T-helper 17 cell (primary cell): ENCODE measurements at regions not wholly inside any gene's neighbourhood (a gene's known extent, or its start where the extent isn't known, plus 50 kb on each side); places are given as distances from the start of the nearest gene placed in this dataset.
"Not testable (repeated sequence)": the region's sequence is repeated elsewhere in the genome, so short reads cannot be mapped to it uniquely, and the experiment has no call there.

Experiments used
- ATAC-seq: fragments of 150-1000 bp; cut with Tn5 transposase; 2 replicates; pipeline ENCODE4 v1.10.0; 2021; ENCODE audit warnings: mild to moderate bottlenecking, moderate library complexity
- DNase-seq, 3 donors: peaks; one replicate each; pipeline versions ENCODE4 v3.0.0 to v3.0.0-alpha.2; 2020 to 2021
- H3K9me3 ChIP-seq: one replicate; pipeline ENCODE4 v1.7.0; 2013; ENCODE audit warnings: low read length, mild to moderate bottlenecking; ENCODE audit not compliant: control insufficient read depth, poor library complexity, severe bottlenecking
- H3K27ac Mint-ChIP-seq: one replicate; pipeline ENCODE4 v1.8.0; 2022; ENCODE audit warnings: mild to moderate bottlenecking, moderate library complexity, mixed read lengths
- H3K27me3 Mint-ChIP-seq: one replicate; pipeline ENCODE4 v1.8.0; 2022; ENCODE audit warnings: mixed read lengths
- H3K36me3 Mint-ChIP-seq: one replicate; pipeline ENCODE4 v1.8.0; 2022; ENCODE audit warnings: low read depth, mixed read lengths
- H3K4me1 Mint-ChIP-seq: one replicate; pipeline ENCODE4 v1.8.0; 2022; ENCODE audit warnings: mild to moderate bottlenecking, mixed read lengths
- H3K4me3 Mint-ChIP-seq: one replicate; pipeline ENCODE4 v1.8.0; 2022; ENCODE audit warnings: mild to moderate bottlenecking, moderate library complexity, mixed read lengths

DNA sequence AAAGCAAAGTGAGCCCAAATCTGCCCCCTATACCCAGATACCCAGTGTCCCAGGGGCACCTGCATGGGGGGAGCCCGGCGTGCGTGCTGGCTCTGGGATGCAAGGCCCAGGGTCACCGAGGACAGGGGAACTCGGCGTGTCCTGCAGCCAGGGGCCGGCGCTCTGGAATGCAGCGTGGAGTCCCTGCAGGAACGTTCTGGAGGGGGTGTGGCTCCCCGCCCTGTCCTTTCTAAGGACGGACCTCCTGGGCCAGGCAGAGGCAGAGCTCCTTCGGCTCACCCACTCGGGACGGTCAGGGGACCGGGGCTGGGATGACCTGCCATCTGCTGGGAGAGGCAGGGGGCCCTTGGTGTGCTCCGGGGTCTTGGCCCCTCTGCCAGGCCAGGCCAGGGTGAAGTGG is 1196.8 kb downstream of the BRD1 start:
- no peaks in the 10 kb centered on the region for H3K9me3 ChIP-seq
- H3K4me3 Mint-ChIP-seq: no peak overlapping the region
- H3K4me1 Mint-ChIP-seq: no peaks in the 10 kb centered on the region
- H3K36me3 Mint-ChIP-seq: no peaks in the 10 kb centered on the region
- no peak overlapping the region for H3K27ac Mint-ChIP-seq
- H3K27me3 Mint-ChIP-seq: peaks cover 13% of the 10 kb centered on the region
- DNase-seq (no peak), ATAC-seq (no peak)

DNA sequence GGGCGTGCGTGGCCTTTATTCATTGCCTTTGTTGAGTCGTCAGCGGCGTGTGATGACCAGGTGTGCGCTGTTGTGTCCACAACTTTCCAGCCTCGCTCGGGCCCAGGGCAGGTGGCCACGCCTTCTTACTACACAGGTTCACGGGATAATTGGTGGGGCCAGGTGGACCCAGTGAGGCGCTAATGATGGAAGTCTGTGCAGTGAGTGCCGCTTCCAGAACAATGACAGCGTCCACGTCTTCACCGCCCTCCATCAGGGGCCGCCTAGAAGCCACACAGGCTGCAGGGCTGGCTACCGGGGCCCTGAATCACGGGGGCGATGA is 1197.3 kb downstream of the BRD1 start:
- no peaks in the 10 kb centered on the region for H3K9me3 ChIP-seq
- no peak overlapping the region for H3K27ac Mint-ChIP-seq
- peaks cover 13% of the 10 kb centered on the region for H3K27me3 Mint-ChIP-seq
- H3K4me1 Mint-ChIP-seq: no peaks in the 10 kb centered on the region
- ATAC-seq (no peak), DNase-seq (no peak)
- H3K4me3 Mint-ChIP-seq: no peak overlapping the region
- no peaks in the 10 kb centered on the region for H3K36me3 Mint-ChIP-seq

DNA sequence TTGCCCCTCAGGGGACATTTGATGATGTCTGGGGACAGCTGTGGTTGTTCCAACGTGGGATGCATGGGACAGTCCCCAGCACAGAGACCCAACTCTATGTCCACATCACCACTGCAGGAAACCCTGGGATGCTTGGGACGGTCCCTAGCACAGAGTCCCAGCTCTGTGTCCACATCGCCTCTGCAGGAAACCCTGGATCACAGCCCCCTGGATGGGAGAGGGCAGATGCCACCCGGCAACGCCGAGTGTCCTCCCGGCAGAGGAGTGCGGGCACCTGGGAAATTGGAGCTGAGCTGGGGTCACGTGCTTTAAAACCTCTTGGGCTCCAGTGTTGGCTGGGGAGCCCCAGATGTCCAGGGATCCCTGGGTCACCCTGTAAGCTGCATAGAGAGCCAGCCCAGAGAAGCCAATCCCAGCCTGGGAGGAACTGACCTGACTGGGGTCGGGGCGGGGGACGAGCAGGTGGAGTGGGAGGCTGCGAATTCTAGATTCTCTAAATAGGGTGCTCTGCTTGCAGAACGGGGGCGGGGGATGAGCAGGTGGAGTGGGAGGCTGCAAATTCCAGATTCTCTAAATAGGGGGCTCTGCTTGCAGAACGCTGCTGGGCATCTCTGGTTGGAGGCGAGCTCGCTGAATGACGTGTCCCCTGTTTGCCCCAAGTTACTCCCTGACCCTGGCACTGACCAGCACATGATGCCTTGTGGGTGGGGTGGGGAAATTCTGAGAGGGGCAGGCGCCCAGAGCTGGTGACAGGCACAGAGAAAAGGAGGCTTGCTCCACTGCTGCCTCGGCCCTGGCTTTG is 1197.8 kb downstream of the BRD1 start:
- Mint-ChIP-seq H3K27me3 (peaks cover 13% of the 10 kb centered on the region), H3K27ac (no peak overlapping the region), H3K4me1 (no peaks in the 10 kb centered on the region), H3K36me3 (no peaks in the 10 kb centered on the region), H3K4me3 (no peak overlapping the region)
- H3K9me3 ChIP-seq: no peaks in the 10 kb centered on the region
- DNase-seq (no peak), ATAC-seq (no peak)

DNA sequence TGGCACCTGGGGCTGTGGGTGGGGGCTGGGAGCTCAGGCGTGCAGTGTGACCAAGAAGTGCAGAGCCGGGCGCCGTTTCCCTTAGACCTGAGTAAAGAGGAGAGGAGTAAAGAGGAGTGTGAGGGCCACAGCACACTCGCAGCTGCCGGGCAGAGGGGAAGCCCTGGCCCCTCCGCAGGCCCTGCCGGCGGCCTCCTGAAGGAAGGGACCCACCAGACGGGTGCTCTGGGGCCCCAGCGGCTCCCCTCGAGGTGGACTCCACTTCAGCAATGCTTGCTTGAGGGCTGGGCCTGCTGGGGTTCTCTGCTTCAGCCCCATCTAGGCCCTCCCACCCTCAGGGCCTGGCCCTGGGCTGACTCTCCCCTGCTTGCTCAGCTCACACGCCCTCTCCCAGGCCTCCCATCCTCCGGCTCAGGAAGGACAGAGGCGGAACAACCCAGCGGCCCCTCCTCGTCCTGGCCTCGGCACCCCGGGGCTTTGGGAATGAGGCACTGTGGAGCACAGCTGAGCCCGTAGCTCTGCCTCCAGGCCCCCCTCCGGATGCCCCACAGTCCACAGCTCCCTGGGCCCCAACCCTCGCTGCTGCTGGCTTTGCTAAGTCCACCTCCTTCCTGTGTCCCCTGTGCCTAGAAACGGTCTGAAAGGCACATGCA is 1198.7 kb downstream of the BRD1 start:
- Mint-ChIP-seq H3K27me3 (peaks cover 13% of the 10 kb centered on the region), H3K36me3 (no peaks in the 10 kb centered on the region), H3K4me1 (no peaks in the 10 kb centered on the region), H3K4me3 (no peak overlapping the region), H3K27ac (no peak overlapping the region)
- no peak for ATAC-seq
- H3K9me3 ChIP-seq: no peaks in the 10 kb centered on the region
- no peak for DNase-seq

DNA sequence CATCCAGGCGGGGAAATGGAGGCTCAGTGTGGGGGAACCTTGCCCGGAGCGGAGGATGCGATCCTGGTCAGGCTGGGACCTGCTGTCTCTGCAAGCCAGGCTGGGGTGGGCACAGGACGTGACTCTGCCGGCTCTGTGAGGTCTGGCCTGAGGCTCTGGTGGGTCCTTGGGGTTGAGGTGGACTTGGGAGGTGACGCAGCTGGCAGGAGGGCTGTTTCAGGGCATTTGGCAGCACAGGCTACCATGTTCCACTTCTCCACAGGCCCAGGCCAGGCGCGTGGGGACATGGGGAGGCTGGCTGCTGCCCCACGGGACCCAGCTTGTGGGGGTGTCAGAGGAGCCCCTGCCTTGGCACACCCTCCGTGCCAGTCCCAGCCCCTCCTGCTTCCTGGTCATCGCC is 1199.7 kb downstream of the BRD1 start:
- ATAC-seq (no peak), DNase-seq (no peak)
- Mint-ChIP-seq H3K27ac (no peak overlapping the region), H3K4me3 (no peak overlapping the region), H3K36me3 (no peaks in the 10 kb centered on the region), H3K27me3 (peaks cover 13% of the 10 kb centered on the region), H3K4me1 (no peaks in the 10 kb centered on the region)
- no peaks in the 10 kb centered on the region for H3K9me3 ChIP-seq

DNA sequence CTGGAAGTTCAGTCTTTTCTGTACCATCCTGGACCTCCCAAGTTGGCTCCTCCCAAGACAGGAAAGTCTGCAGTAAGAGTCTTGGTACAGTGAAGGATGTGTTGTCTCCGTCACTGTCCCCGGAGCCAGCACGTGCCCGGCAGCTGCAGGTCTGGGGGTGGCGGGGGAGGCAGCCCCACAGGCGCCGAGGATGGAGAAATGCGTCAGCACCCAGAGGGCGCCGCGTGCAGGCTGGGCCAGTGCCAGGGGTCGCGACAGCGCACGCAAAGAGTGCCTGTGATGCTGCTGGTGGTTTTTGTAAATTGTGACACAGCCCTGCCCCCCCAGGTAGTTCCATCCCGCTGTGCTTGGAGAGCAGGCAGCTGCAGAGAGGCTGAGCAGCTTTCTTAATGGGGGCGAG is 1200.5 kb downstream of the BRD1 start:
- H3K36me3 Mint-ChIP-seq: no peaks in the 10 kb centered on the region
- DNase-seq: no peak
- no peak for ATAC-seq
- H3K4me3 Mint-ChIP-seq: no peak overlapping the region
- H3K27ac Mint-ChIP-seq: no peak overlapping the region
- no peaks in the 10 kb centered on the region for H3K4me1 Mint-ChIP-seq
- H3K9me3 ChIP-seq: no peaks in the 10 kb centered on the region
- peaks cover 7% of the 10 kb centered on the region for H3K27me3 Mint-ChIP-seq

DNA sequence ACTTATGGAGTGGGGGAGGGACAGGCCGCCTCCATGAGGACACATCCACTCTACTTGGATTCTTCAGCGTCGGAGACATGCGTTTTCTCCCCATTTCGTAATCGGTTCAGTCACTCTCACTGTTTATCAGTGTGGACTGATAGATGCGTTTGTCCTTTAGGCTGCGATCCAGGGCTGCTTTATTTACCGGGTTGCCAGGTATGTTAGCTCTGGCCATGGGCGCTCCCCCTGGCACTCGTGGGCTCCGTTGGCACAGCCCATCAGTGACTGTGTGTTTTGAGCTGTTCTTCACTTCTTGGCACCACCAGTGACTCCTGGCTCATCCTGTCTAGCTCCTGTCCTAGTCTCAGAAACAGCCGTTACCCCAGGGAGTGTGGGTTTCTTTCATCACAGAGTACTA is 1203.3 kb downstream of the BRD1 start:
- H3K9me3 ChIP-seq: no peaks in the 10 kb centered on the region
- peaks cover 5% of the 10 kb centered on the region for H3K27me3 Mint-ChIP-seq
- no peaks in the 10 kb centered on the region for H3K4me1 Mint-ChIP-seq
- no peaks in the 10 kb centered on the region for H3K36me3 Mint-ChIP-seq
- no peak overlapping the region for H3K27ac Mint-ChIP-seq
- DNase-seq (no peak), ATAC-seq (no peak)
- H3K4me3 Mint-ChIP-seq: no peak overlapping the region

DNA sequence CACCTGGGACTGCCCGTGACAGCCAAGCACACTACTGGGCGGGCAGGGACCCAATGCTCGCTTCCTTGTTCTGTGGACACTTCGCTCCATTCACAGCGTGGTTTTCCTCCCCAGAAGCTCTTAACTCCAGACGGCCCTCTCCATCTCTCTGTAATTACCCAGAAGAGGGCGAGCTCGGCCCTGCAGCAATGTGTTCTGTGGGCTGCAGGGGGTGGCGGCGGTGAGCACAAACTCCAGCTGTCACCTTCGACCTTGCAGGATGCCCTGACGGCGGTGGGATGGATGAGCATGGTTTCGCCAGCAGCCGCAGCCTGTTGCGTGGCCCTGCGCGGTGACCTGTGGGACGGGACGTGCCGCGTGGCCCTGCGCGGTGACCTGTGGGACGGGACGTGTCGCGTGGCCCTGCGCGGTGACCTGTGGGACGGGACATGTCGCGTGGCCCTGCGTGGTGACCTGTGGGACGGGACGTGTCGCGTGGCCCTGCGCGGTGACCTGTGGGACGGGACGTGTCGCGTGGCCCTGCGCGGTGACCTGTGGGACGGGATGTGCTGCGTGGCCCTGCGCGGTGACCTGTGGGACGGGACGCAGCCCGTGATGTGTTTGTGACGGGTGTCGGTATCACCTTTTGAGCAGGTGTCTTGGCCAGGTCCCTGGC is 1204.7 kb downstream of the BRD1 start:
- no peak for ATAC-seq
- H3K27ac Mint-ChIP-seq: no peak overlapping the region
- H3K4me1 Mint-ChIP-seq: no peaks in the 10 kb centered on the region
- H3K4me3 Mint-ChIP-seq: no peak overlapping the region
- no peaks in the 10 kb centered on the region for H3K9me3 ChIP-seq
- H3K27me3 Mint-ChIP-seq: peaks cover 5% of the 10 kb centered on the region
- no peaks in the 10 kb centered on the region for H3K36me3 Mint-ChIP-seq
- DNase-seq: no peak

DNA sequence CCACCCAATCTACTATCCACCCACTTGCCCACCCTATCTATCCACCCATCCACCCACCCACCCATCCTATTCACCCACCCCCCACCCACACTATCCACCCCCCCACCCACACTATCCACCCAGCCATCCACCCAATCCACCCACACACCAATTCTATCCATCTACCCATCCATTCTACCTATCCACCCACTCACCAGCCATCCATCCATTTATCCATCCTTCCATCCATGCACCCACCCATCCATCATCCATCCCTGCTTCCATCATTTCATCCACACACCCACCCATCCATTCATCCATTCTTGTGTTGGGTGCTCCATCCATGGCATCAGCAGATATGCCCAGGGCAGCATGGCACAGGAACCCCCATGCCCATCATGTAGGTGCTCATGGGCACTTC is 1206.6 kb downstream of the BRD1 start:
- no peaks in the 10 kb centered on the region for H3K27me3 Mint-ChIP-seq
- no peaks in the 10 kb centered on the region for H3K36me3 Mint-ChIP-seq
- H3K4me3 Mint-ChIP-seq: no peak overlapping the region
- no peaks in the 10 kb centered on the region for H3K4me1 Mint-ChIP-seq
- no peak overlapping the region for H3K27ac Mint-ChIP-seq
- no peaks in the 10 kb centered on the region for H3K9me3 ChIP-seq
- no peak for ATAC-seq
- DNase-seq: no peak

DNA sequence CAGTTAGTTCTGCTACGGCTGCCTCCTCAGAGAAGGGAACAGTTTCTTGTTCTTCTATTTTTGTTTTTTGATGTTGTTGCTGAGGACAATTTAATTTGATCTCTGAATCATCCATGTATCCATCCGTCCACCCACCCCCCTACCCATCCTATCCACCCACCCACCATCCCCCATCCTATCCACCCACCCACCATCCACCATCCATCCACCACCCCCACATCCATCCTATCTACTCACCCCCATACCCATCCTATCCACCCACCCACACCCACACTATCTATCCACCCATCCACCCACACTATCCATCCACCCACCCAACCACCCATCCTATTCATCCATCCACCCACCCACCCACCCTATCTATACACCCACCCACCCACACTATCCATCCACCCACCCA is 1207.2 kb downstream of the BRD1 start:
- H3K4me1 Mint-ChIP-seq, ATAC-seq, H3K36me3 Mint-ChIP-seq, H3K4me3 Mint-ChIP-seq, H3K27me3 Mint-ChIP-seq, DNase-seq, H3K27ac Mint-ChIP-seq, H3K9me3 ChIP-seq: not testable (repeated sequence)

DNA sequence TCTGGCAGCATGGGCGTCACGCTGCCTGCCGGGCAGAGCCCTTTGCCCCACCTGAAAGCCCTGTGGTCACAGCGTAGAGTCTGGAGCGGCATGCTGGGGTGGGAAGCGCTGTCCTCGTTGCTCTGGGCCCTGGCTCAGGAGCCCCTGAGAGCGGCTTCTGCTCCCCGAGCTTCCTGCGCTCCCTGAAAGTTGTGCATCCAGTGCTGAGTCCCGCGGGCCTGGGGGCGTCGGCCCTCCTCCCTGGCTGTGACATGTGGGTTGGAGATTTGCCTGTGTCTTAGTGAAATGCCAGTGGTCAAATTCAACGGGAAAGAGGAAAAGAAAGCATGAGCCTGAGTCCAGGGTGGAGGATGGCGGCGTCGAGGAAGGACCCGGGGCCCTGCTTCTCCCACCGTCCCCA is 1208.0 kb downstream of the BRD1 start:
- H3K27me3 Mint-ChIP-seq: no peaks in the 10 kb centered on the region
- DNase-seq: no peak
- no peak overlapping the region for H3K4me3 Mint-ChIP-seq
- no peaks in the 10 kb centered on the region for H3K9me3 ChIP-seq
- ATAC-seq: no peak
- H3K4me1 Mint-ChIP-seq: no peaks in the 10 kb centered on the region
- H3K27ac Mint-ChIP-seq: no peak overlapping the region
- no peaks in the 10 kb centered on the region for H3K36me3 Mint-ChIP-seq

DNA sequence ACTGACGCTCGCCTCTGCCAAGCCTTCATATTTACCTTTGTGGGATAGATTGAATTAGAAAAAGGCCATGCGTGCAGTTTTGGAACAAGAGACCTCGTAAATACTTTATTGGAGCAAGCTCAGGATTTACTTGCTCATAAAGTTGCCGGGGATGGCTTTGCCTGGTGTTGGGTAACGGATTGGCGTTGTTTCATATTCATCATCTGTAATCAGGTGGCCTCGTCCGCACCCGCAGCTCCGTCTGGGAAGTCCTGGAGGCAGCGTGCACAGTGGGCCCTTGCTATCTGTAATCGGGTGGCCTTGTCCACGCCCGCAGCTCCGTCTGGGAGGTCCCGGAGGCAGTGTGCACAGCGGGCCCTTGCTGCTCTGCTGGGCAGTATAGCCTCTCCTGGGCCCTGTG is 1209.3 kb downstream of the BRD1 start:
- Mint-ChIP-seq H3K4me1 (no peaks in the 10 kb centered on the region), H3K27me3 (no peaks in the 10 kb centered on the region), H3K27ac (no peak overlapping the region), H3K4me3 (no peak overlapping the region), H3K36me3 (no peaks in the 10 kb centered on the region)
- no peak for DNase-seq
- no peak for ATAC-seq
- H3K9me3 ChIP-seq: no peaks in the 10 kb centered on the region

DNA sequence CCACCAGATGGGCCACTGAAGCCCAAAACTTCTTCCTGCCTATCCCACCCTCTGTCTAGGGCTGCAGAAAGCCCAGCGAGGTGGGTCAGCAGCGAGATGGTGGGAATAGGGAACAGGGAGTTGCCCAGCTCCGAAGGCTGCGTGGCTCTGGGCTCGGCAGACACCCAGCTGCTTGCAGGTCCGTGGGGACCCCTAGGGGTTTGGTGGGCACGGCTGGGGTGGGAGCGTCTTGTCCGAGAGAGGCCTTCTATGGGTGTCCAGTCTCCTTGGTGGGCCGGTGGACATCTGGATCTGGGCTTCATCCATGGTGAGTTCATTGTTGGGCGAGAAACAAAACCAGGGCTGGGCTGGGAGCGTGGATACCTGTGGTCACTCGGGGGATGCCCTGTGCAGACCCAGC is 1211.0 kb downstream of the BRD1 start:
- no peak overlapping the region for H3K4me3 Mint-ChIP-seq
- H3K4me1 Mint-ChIP-seq: no peaks in the 10 kb centered on the region
- no peaks in the 10 kb centered on the region for H3K27me3 Mint-ChIP-seq
- H3K9me3 ChIP-seq: no peaks in the 10 kb centered on the region
- H3K27ac Mint-ChIP-seq: no peak overlapping the region
- ATAC-seq (no peak), DNase-seq (no peak)
- no peaks in the 10 kb centered on the region for H3K36me3 Mint-ChIP-seq
